K562 (cell line): ENCODE measurements at regions not wholly inside any gene's neighbourhood (a gene's known extent, or its start where the extent isn't known, plus 50 kb on each side); places are given as distances from the start of the nearest gene placed in this dataset.
"Not testable (repeated sequence)": the region's sequence is repeated elsewhere in the genome, so short reads cannot be mapped to it uniquely, and the experiment has no call there.

Source experiments
- ATAC-seq: fragments of 200-7000 bp; cut with Tn5 transposase; 3 replicates; pipeline ENCODE4 v1.9.1; 2020; ENCODE audit warnings: moderate library complexity
- BruUV-seq: library from RNA; stranded (reverse); fragments of 400-500 nt; replicated peaks from 2 replicates; lab custom pipeline; 2021; lab: Mats Ljungman, UMichigan
- CTCF ChIA-PET: fragments of 300-600 bp; formaldehyde crosslinking; extraction: SDS; loops from one replicate; lab custom pipeline; 2021; ENCODE audit warnings: low intra/inter-chr PET ratio; lab: Yijun Ruan, JAX
- POLR2A ChIA-PET: fragments of 300-600, 350-650 bp; sonication (Branson Sonifier 250); formaldehyde crosslinking; extraction: SDS; loops from one replicate; lab custom pipeline; 2021; ENCODE audit warnings: antibody characterized with exemption, inconsistent platforms; lab: Yijun Ruan, JAX
- DNase-seq, 4 experiments: peaks; one replicate each; pipeline versions ENCODE4 v3.0.0 to v3.0.0-alpha.2; 2011 to 2018; ENCODE audit warnings: low spot score in 3 of 4, mixed read lengths in 3 of 4; ENCODE audit errors: extremely low read depth in 1 of 4
- FAIRE-seq: peaks from 2 replicates; lab custom pipeline; 2011; peaks lifted over from hg19 to GRCh38; lab: Jason Lieb, UNC
- H2AFZ ChIP-seq: 2 replicates; pipeline ENCODE4 v1.6.0; 2011; ENCODE audit warnings: low read depth, low read length, control low read depth, inconsistent platforms
- H3K27ac ChIP-seq: fragments of 200-600 bp; 3 replicates; pipeline ENCODE4 v1.8.0; 2011; ENCODE audit warnings: low read depth, mild to moderate bottlenecking, control low read depth, inconsistent platforms, low read length, moderate library complexity, mixed read lengths; ENCODE audit errors: extremely low read depth
- H3K27me3 ChIP-seq, 2 experiments: fragments of 300-600 bp in 1 of 2; 2 replicates in 1 of 2; 3 replicates in 1 of 2; pipeline versions ENCODE4 v1.6.0 to v1.8.0; 2011; ENCODE audit warnings: inconsistent platforms in 2 of 2, low read length in 2 of 2, mild to moderate bottlenecking in 1 of 2, mixed read lengths in 1 of 2, moderate library complexity in 1 of 2; ENCODE audit not compliant: control insufficient read depth in 2 of 2, insufficient read depth in 2 of 2
- H3K36me3 ChIP-seq: fragments of 300-600 bp; 3 replicates; pipeline ENCODE4 v1.8.0; 2011; ENCODE audit warnings: mild to moderate bottlenecking, low read length, inconsistent platforms; ENCODE audit not compliant: control insufficient read depth, insufficient read depth
- H3K4me1 ChIP-seq, 2 experiments: fragments of 200-600 bp in 1 of 2; replicated peaks in 1 of 2; 2 replicates in 1 of 2; 3 replicates in 1 of 2; pipeline versions ENCODE4 v1.5.1 to v1.8.0; 2011; ENCODE audit warnings: inconsistent platforms in 2 of 2, low read length in 2 of 2, mild to moderate bottlenecking in 1 of 2, mixed read lengths in 1 of 2, moderate library complexity in 1 of 2; ENCODE audit not compliant: control insufficient read depth in 2 of 2, insufficient read depth in 2 of 2
- H3K4me2 ChIP-seq: 2 replicates; pipeline ENCODE4 v1.6.1; 2011; ENCODE audit warnings: low read length, control low read depth, inconsistent platforms, mixed read lengths; ENCODE audit not compliant: insufficient read depth
- H3K4me3 ChIP-seq: fragments of 200-600 bp; sonication (generic), shearing (Covaris generic); 2 replicates; pipeline ENCODE4 v1.5.1; 2016; ENCODE audit warnings: control low read depth, inconsistent platforms
- H3K79me2 ChIP-seq: fragments of 200-600 bp; 3 replicates; pipeline ENCODE4 v1.8.0; 2011; ENCODE audit warnings: low read length, inconsistent platforms; ENCODE audit not compliant: control insufficient read depth, insufficient read depth
- H3K9ac ChIP-seq, 2 experiments: 2 replicates each; pipeline versions ENCODE4 v1.6.0 to v1.6.1; 2011; ENCODE audit warnings: low read depth in 2 of 2, low read length in 2 of 2, control low read depth in 1 of 2, inconsistent platforms in 1 of 2, mild to moderate bottlenecking in 1 of 2, mixed read lengths in 1 of 2; ENCODE audit not compliant: insufficient read depth in 1 of 2
- H3K9me1 ChIP-seq: one replicate; pipeline ENCODE4 v1.6.0; 2011; ENCODE audit warnings: inconsistent platforms, mild to moderate bottlenecking, low read length, moderate library complexity; ENCODE audit not compliant: control insufficient read depth, insufficient read depth
- H3K9me3 ChIP-seq: replicated peaks from 2 replicates; pipeline ENCODE4 v1.5.1; 2011; ENCODE audit warnings: low read depth, low read length, inconsistent platforms; ENCODE audit not compliant: control insufficient read depth, insufficient read depth
- H4K20me1 ChIP-seq: replicated peaks from 2 replicates; pipeline ENCODE4 v1.6.1; 2011; ENCODE audit warnings: low read length, inconsistent platforms, mixed read lengths; ENCODE audit not compliant: control insufficient read depth, insufficient read depth
- RBM25 ChIP-seq: fragments of 200-400 bp; formaldehyde crosslinking; IDR thresholded peaks from 2 replicates; pipeline ENCODE4 v1.6.1; 2018; ENCODE audit warnings: low read length, low read depth, moderate library complexity; ENCODE audit not compliant: severe bottlenecking
- ZNF146 ChIP-seq: IDR thresholded peaks from one replicate; pipeline ENCODE4 v1.6.1; 2018; ENCODE audit warnings: missing compliant biosample characterization; ENCODE audit not compliant: unreplicated experiment
- WGBS: fragments of 100-300 bp; shearing (Covaris generic); methylation state at CpG from one replicate; pipeline ENCODE4 v1.1.6; 2016; ENCODE audit warnings: low coverage, mixed read lengths; ENCODE audit not compliant: insufficient coverage; ENCODE audit errors: missing lambda C conversion rate; 5-methylcytosine and 5-hydroxymethylcytosine counted together
- in situ Hi-C: fragments of 300-500 bp; cut with MboI; formaldehyde crosslinking; loops from 4 replicates; pipeline ENCODE4 v1.15.0; 2018; ENCODE audit warnings: inconsistent platforms, mixed read lengths
- intact Hi-C: fragments of 100-400 bp; cut with micrococcal nuclease; formaldehyde crosslinking; loops from 2 replicates; pipeline ENCODE4 v1.14.2; 2022

DNA sequence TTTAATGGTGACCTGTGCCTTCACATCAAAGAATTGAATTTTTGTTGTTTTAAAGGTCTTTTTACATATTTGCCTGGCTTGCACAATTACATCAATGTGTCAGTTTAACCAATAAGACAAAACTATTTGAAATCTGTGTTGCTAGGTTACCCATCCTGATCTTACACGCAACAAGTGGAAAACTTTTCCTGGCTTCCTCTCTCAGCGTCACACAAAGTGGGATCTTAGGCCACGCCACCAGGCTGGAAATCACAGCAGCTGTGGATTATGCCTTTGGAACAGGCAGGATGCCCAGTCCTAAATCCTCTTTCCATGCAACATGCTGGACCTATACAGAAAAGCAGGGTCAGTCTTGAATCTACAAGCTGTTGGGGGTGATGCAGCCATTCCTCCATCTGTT lies 298.2 kb upstream of the HNRNPA3 start:
- Histone ChIP-seq H3K79me2 (no peaks in the 10 kb centered on the region), H3K4me2 (no peak overlapping the region), H3K36me3 (no peaks in the 10 kb centered on the region), H3K9ac (no peak overlapping the region), H3K27ac (no peak overlapping the region), H3K4me3 (no peak overlapping the region), H3K9me1 (no peaks in the 10 kb centered on the region), H4K20me1 (no peaks in the 10 kb centered on the region), H2AFZ (no peak overlapping the region), H3K27me3 (no peaks in the 10 kb centered on the region), H3K9me3 (no peaks in the 10 kb centered on the region), H3K4me1 (no peaks in the 10 kb centered on the region)
- TF ChIP-seq RBM25 = no peak
- 0% methylated on average over 3 of the region's 3 CpGs for WGBS
- BruUV-seq = no TSS peak
- ATAC-seq (no peak), DNase-seq (no peak), FAIRE-seq (no peak)
- in situ Hi-C loops (no loop called here), intact Hi-C loops (no loop called here)
- ChIA-PET CTCF (no interaction called here), POLR2A (no interaction called here)

DNA sequence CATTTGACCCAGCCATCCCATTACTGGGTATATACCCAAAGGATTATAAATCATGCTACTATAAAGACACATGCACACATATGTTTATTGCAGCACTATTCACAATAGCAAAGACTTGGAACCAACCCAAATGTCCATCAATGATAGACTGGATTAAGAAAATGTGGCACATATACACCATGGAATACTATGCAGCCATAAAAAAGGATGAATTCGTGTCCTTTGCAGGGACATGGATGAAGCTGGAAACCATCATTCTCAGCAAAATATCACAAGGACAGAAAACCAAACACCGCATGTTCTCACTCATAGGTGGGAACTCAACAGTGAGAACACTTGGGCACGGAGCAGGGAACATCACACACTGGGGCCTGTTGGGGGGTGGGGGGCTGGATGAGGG lies 290.0 kb upstream of the HNRNPA3 start:
- H3K4me3 ChIP-seq, FAIRE-seq, H3K27ac ChIP-seq, H3K27me3 ChIP-seq, H4K20me1 ChIP-seq, H3K36me3 ChIP-seq, DNase-seq, H3K9me3 ChIP-seq, H3K4me2 ChIP-seq, BruUV-seq, intact Hi-C loops, H3K4me1 ChIP-seq, H3K9ac ChIP-seq, H2AFZ ChIP-seq, CTCF ChIA-PET, in situ Hi-C loops, H3K9me1 ChIP-seq, H3K79me2 ChIP-seq, ATAC-seq: not testable (repeated sequence)
- WGBS = 9% methylated on average over 3 of the region's 3 CpGs
- TF ChIP-seq ZNF146 (CRISPR knock-in tag) = peak; percentile 38
- POLR2A ChIA-PET = interaction anchor here (0.6 kb wide), 1 partner anchor 150 kb away, joined by 3 read pairs; no protein-coding TSS in a partner anchor
